Fibroblast of lung (primary cell): ENCODE measurements at regions not wholly inside any gene's neighbourhood (a gene's known extent, or its start where the extent isn't known, plus 50 kb on each side); places are given as distances from the start of the nearest gene placed in this dataset.

Experiments
- DNase-seq, 2 donors: peaks; one replicate each; pipeline versions ENCODE4 v3.0.0 to v3.0.0-alpha.2; 2010; ENCODE audit warnings: low read depth in 2 of 2
- H2AFZ ChIP-seq: 2 replicates; pipeline ENCODE4 v1.5.1; 2012; ENCODE audit warnings: low read length, control low read depth, inconsistent platforms
- H3K27ac ChIP-seq: 2 replicates; pipeline ENCODE4 v1.5.1; 2011; ENCODE audit warnings: low read length, control low read depth; ENCODE audit not compliant: insufficient read depth
- H3K27me3 ChIP-seq: 2 replicates; pipeline ENCODE4 v1.5.1; 2011; ENCODE audit warnings: mild to moderate bottlenecking, low read length; ENCODE audit not compliant: control insufficient read depth, insufficient read depth
- H3K36me3 ChIP-seq: 2 replicates; pipeline ENCODE4 v1.5.1; 2011; ENCODE audit warnings: low read length; ENCODE audit not compliant: control insufficient read depth, insufficient read depth
- H3K4me1 ChIP-seq: 2 replicates; pipeline ENCODE4 v1.5.1; 2011; ENCODE audit warnings: low read length; ENCODE audit not compliant: control insufficient read depth, insufficient read depth; ENCODE audit errors: extremely low read depth
- H3K4me2 ChIP-seq: 2 replicates; pipeline ENCODE4 v1.5.1; 2011; ENCODE audit warnings: low read length, control low read depth; ENCODE audit not compliant: insufficient read depth; ENCODE audit errors: extremely low read depth
- H3K4me3 ChIP-seq, 4 experiments: fragments of 200-600 bp in 1 of 4; sonication (generic) in 1 of 4; replicated peaks in 1 of 4; 2 replicates each; pipeline ENCODE4 v1.5.1; 2011 to 2016; ENCODE audit warnings: low read length in 4 of 4, low read depth in 3 of 4, mild to moderate bottlenecking in 3 of 4, control low read depth in 2 of 4, inconsistent platforms in 1 of 4, mixed read lengths in 1 of 4; ENCODE audit not compliant: insufficient read depth in 1 of 4; ENCODE audit errors: control extremely low read depth in 1 of 4
- H3K79me2 ChIP-seq: 2 replicates; pipeline ENCODE4 v1.5.1; 2012; ENCODE audit warnings: mild to moderate bottlenecking, low read length, inconsistent platforms; ENCODE audit not compliant: control insufficient read depth, insufficient read depth
- H3K9ac ChIP-seq: 2 replicates; pipeline ENCODE4 v1.5.1; 2011; ENCODE audit warnings: mild to moderate bottlenecking, low read length, control low read depth; ENCODE audit not compliant: insufficient read depth
- H3K9me3 ChIP-seq: 2 replicates; pipeline ENCODE4 v1.5.1; 2012; ENCODE audit warnings: low read depth, low read length; ENCODE audit not compliant: control insufficient read depth, insufficient read depth
- H4K20me1 ChIP-seq: 2 replicates; pipeline ENCODE4 v1.5.1; 2011; ENCODE audit warnings: low read length; ENCODE audit not compliant: control insufficient read depth, insufficient read depth; ENCODE audit errors: extremely low read depth
- EZH2 ChIP-seq: IDR thresholded peaks from 2 replicates; pipeline ENCODE4 v1.5.1; 2012; ENCODE audit warnings: low read length, control low read depth, mild to moderate bottlenecking; ENCODE audit errors: missing control alignments
- TF ChIP-seq, protein P1 (sequence below), 2 donors: IDR thresholded peaks in 1 of 2; conservative IDR thresholded peaks in 1 of 2; 1 replicate in 1 of 2; 2 replicates in 1 of 2; pipeline ENCODE4 v1.5.1; 2011 to 2012; ENCODE audit warnings: low read length in 2 of 2, control low read depth in 1 of 2, inconsistent platforms in 1 of 2, low read depth in 1 of 2, mild to moderate bottlenecking in 1 of 2

DNA sequence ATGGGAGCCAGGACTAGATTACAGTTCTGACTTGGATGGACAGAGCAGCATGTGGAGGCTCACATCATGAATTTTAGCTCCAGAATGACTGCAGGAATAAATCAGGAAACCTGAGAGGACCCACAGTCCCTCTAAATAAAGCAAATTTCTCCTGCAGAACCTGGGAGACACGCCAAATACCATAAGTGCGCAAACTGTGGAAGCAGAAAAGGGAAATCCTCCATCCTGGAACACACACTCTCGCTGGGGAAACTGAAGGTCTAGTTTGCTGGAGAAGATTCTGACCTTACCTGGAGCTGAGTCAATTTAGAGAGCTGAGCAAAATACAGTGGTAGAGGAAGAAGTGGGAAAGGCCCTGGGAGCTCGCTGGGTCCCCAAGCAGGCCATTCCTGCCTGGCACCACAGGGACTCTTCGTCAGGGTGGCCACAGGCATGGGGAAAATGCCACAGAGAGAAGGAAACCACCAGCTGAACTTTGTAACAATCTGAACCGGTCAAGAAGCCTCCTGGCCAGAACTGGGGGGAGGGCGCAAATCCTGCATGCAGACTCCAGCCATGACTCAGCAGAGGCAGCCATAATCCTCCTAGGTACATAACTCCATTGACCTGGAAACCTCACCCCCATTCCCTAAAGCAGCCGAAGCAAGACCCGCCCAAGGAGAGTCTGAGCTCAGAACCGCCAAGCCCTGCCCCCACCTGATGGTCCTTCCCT is 390.9 kb downstream of the LRRC70 start:
- no peak overlapping the region for H2AFZ ChIP-seq
- no peak for DNase-seq

DNA sequence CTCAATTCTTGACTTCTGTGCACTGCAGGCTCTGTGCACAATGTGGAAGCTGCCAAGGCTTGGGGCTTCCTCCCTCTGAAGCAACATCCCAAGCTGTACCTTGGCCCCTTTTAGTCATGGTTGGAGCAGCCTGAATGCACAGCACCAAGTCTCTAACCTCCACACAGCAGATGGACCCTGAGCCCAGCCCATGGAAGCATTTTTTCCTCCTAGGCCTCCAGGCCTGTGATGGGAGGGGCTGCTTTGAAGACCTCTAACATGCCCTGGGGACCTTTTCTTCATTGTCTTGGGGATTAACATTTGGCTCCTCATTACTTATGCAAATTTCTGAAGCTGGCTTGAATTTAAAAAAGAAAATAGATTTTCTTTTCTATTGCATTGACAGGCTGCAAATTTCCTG is 385.8 kb downstream of the LRRC70 start:
- Histone ChIP-seq H4K20me1 (no peaks in the 10 kb centered on the region), H3K9ac (no peak overlapping the region), H3K4me2 (no peak overlapping the region), H3K27ac (no peak overlapping the region), H3K27me3 (no peaks in the 10 kb centered on the region), H3K4me3 (no peak overlapping the region), H3K9me3 (no peaks in the 10 kb centered on the region), H3K79me2 (no peaks in the 10 kb centered on the region), H3K4me1 (no peaks in the 10 kb centered on the region), H2AFZ (no peak overlapping the region), H3K36me3 (no peaks in the 10 kb centered on the region)
- no peak for TF ChIP-seq EZH2
- TF ChIP-seq, protein P1, sequence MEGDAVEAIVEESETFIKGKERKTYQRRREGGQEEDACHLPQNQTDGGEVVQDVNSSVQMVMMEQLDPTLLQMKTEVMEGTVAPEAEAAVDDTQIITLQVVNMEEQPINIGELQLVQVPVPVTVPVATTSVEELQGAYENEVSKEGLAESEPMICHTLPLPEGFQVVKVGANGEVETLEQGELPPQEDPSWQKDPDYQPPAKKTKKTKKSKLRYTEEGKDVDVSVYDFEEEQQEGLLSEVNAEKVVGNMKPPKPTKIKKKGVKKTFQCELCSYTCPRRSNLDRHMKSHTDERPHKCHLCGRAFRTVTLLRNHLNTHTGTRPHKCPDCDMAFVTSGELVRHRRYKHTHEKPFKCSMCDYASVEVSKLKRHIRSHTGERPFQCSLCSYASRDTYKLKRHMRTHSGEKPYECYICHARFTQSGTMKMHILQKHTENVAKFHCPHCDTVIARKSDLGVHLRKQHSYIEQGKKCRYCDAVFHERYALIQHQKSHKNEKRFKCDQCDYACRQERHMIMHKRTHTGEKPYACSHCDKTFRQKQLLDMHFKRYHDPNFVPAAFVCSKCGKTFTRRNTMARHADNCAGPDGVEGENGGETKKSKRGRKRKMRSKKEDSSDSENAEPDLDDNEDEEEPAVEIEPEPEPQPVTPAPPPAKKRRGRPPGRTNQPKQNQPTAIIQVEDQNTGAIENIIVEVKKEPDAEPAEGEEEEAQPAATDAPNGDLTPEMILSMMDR (conservative IDR thresholded peaks at IDR 0.05 in 1 of 2, IDR thresholded peaks at IDR 0.05 in 1 of 2; ENCODE audit: low read depth in 1 of 2, low read length in 2 of 2) = no peak
- no peak for DNase-seq

More for the DNA sequence above, 390.9 kb downstream of the LRRC70 start:
- H3K4me2 ChIP-seq = no peak overlapping the region
- no peaks in the 10 kb centered on the region for H3K27me3 ChIP-seq
- H3K36me3 ChIP-seq = no peaks in the 10 kb centered on the region
- H3K27ac ChIP-seq = no peak overlapping the region
- H3K9me3 ChIP-seq = no peaks in the 10 kb centered on the region
- H3K4me1 ChIP-seq = no peaks in the 10 kb centered on the region
- H4K20me1 ChIP-seq = no peaks in the 10 kb centered on the region
- H3K4me3 ChIP-seq = no peak overlapping the region
- H3K9ac ChIP-seq = no peak overlapping the region
- TF ChIP-seq EZH2 = no peak
- TF ChIP-seq, protein P1 (conservative IDR thresholded peaks at IDR 0.05 in 1 of 2, IDR thresholded peaks at IDR 0.05 in 1 of 2; ENCODE audit: low read depth in 1 of 2, low read length in 2 of 2) = no peak
- H3K79me2 ChIP-seq = no peaks in the 10 kb centered on the region

DNA sequence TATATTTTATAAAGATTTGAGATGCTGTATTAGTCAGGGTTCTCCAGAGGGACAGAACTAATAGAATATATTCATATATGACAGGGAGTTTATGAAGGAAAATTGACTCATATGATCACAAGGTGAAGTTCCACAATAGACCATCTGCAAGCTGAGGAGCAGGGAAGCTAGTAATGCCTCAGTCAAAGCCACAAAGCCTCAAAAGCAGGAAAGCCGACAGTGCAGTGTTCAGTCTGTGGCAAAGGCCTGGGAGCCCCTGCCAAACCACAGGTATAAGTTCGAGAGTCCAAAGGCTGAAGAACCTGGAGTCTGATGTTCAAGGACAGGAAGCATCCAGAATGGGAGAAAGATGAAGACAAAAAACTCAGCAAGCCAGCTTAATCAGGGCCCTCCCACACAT is 382.2 kb downstream of the LRRC70 start:
- Histone ChIP-seq H3K27ac (no peak overlapping the region), H3K36me3 (no peaks in the 10 kb centered on the region), H3K9me3 (no peaks in the 10 kb centered on the region), H3K4me1 (no peaks in the 10 kb centered on the region), H3K27me3 (no peaks in the 10 kb centered on the region), H3K4me3 (no peak overlapping the region), H3K9ac (no peak overlapping the region), H4K20me1 (no peaks in the 10 kb centered on the region), H2AFZ (no peak overlapping the region), H3K4me2 (no peak overlapping the region), H3K79me2 (no peaks in the 10 kb centered on the region)
- no peak for DNase-seq
- no peak for TF ChIP-seq EZH2
- TF ChIP-seq, protein P1 (conservative IDR thresholded peaks at IDR 0.05 in 1 of 2, IDR thresholded peaks at IDR 0.05 in 1 of 2; ENCODE audit: low read depth in 1 of 2, low read length in 2 of 2) = no peak
